ENCODE measurements at regions not wholly inside any gene's neighbourhood (a gene's known extent, or its start where the extent isn't known, plus 50 kb on each side); places are given as distances from the start of the nearest gene placed in this dataset.
"Not testable (repeated sequence)": the region's sequence is repeated elsewhere in the genome, so short reads cannot be mapped to it uniquely, and the experiment has no call there.

DNA sequence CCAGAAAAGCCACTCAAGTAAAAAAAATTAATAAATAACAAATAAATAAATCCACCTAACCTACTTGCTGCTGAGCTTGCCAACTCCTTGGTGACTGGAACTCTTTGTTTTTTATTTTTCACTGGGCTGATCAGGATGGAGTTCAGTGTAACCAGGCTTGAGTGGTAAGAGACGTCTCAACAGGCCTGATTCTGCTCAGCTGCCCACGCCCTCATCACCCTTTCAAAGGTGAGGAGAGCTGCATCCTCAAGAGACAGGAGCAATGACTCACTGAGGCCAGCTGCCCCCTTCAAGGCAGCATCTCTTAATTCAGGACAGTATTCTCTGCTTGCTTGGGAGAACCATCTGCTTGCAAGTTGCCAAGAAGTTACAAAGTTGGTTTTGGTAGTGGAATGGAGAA lies 111.9 kb upstream of the CPM start:
- intact Hi-C loops (cut with micrococcal nuclease): no loop called here
- Mint-ChIP-seq H3K4me3 (no peak overlapping the region), H3K4me1 (peaks cover 7% of the 10 kb centered on the region), H3K27me3 (no peaks in the 10 kb centered on the region), H3K27ac (no peak overlapping the region), H3K36me3 (ENCODE audit: low read depth) (no peaks in the 10 kb centered on the region), H3K9me3 (peaks cover 14% of the 10 kb centered on the region)
- DNase-seq: no peak

DNA sequence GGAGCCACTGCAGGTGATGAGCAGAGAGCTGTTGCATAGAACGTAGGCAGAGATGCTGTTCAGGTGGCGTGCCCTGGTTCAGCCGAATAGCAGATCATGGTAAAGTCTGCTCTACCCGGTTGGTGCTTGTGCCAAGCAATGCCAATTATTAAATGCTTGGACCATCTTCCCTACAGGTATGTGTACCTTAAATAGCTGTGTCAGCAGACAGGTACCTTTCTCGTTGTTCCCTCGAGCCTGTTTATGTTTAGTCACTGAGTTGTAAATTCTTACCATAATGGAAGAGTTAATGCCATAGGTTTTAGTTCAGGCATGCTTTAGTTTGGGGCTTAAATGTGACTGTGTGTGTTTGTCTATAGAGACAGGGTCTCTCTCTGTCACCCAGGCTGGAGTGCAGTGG lies 112.5 kb upstream of the CPM start:
- Mint-ChIP-seq H3K9me3 (peaks cover 14% of the 10 kb centered on the region), H3K4me3 (no peak overlapping the region), H3K27me3 (no peaks in the 10 kb centered on the region), H3K27ac (no peak overlapping the region), H3K4me1 (peaks cover 7% of the 10 kb centered on the region), H3K36me3 (ENCODE audit: low read depth) (no peaks in the 10 kb centered on the region)
- DNase-seq: no peak
- intact Hi-C loops (cut with micrococcal nuclease): no loop called here

DNA sequence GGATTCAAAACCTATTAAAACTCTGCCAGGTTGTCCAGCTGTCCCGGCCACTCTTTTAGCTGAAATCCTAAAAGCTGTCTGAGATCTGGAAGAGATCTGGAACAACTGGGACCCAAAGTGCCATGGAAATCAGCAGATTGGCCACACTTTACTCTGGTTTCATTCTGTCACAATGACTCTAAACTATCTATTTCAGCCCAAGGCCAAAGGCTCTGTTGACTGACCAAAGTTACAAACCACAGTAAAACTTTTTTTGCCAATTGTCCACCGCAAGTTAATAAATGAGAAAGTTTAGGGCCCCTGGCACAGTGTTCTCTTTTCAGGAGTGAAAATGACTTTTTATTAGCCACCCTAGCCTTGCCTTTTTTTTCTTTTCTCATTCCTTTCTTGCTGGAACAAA lies 113.4 kb upstream of the CPM start:
- intact Hi-C loops (cut with micrococcal nuclease): no loop called here
- DNase-seq: no peak
- Mint-ChIP-seq H3K9me3 (peaks cover 14% of the 10 kb centered on the region), H3K4me1 (peaks cover 7% of the 10 kb centered on the region), H3K4me3 (no peak overlapping the region), H3K36me3 (ENCODE audit: low read depth) (no peaks in the 10 kb centered on the region), H3K27ac (no peak overlapping the region), H3K27me3 (no peaks in the 10 kb centered on the region)

DNA sequence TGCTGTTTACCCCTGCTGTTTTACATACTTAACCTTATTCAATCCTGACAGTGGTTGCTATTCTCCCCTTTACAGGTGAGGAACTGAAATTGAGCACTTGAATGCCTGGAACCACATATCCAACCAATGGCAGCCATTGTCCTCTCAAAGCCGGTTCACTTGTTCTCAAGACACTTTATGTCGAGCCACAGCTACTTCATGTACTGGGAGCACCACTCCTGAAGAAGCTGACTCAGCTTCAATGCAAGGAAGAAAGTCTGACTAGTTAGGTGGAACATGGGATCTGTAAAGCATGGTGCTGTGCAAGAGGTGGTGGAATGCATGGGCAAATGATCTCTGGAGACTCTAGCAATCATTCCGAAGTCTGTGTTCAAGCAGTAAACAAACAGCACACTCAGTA lies 113.9 kb upstream of the CPM start:
- no peak for DNase-seq
- Mint-ChIP-seq H3K36me3 (ENCODE audit: low read depth) (no peaks in the 10 kb centered on the region), H3K27ac (no peak overlapping the region), H3K9me3 (peaks cover 14% of the 10 kb centered on the region), H3K4me3 (no peak overlapping the region), H3K27me3 (no peaks in the 10 kb centered on the region), H3K4me1 (peaks cover 10% of the 10 kb centered on the region)
- intact Hi-C loops (cut with micrococcal nuclease): no loop called here

DNA sequence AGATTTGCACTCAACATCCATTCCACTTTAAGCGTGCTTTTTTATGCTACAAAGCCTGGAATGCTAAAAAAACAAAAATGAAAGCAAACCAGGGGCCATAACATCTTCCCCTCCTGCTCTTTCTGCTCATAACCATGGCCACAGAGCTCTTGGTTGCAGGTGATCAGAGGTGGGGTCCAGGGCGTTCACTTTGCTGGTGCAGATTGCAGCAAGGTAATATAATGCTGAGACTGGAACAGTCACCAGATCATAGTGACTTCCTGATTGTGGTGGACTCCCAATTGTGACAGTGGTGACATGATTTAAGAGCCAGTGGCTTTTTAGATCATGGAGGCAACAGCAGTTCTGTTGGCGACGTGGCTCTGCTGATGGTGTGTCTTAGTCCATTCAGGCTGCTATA lies 115.0 kb upstream of the CPM start:
- Mint-ChIP-seq H3K9me3 (peaks cover 14% of the 10 kb centered on the region), H3K4me3 (no peak overlapping the region), H3K36me3 (ENCODE audit: low read depth) (no peaks in the 10 kb centered on the region), H3K27me3 (no peaks in the 10 kb centered on the region), H3K4me1 (peaks cover 17% of the 10 kb centered on the region), H3K27ac (no peak overlapping the region)
- DNase-seq: no peak
- intact Hi-C loops (cut with micrococcal nuclease): no loop called here

DNA sequence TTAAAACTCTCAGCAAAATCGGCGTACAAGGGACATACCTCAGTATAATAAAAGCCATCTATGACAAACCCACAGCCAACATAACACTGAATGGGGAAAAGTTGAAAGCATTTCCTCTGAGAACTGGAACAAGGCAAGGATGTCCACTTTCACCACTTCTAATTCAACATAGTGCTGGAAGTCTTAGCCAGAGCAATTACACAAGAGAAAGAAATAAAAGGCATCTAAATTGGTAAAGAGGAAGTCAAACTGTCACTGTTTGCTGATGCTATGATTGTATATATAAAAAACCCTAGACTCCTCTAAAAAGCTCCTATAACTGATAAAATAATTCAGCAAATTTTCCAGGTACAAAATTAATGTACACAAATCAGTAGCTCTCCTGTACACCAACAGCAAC lies 116.9 kb upstream of the CPM start:
- H3K9me3 Mint-ChIP-seq: peaks cover 14% of the 10 kb centered on the region
- intact Hi-C loops (cut with micrococcal nuclease); DNase-seq; H3K4me3 Mint-ChIP-seq; H3K27me3 Mint-ChIP-seq; H3K27ac Mint-ChIP-seq; H3K36me3 Mint-ChIP-seq (ENCODE audit: low read depth): not testable (repeated sequence)
- peaks cover 17% of the 10 kb centered on the region for H3K4me1 Mint-ChIP-seq

DNA sequence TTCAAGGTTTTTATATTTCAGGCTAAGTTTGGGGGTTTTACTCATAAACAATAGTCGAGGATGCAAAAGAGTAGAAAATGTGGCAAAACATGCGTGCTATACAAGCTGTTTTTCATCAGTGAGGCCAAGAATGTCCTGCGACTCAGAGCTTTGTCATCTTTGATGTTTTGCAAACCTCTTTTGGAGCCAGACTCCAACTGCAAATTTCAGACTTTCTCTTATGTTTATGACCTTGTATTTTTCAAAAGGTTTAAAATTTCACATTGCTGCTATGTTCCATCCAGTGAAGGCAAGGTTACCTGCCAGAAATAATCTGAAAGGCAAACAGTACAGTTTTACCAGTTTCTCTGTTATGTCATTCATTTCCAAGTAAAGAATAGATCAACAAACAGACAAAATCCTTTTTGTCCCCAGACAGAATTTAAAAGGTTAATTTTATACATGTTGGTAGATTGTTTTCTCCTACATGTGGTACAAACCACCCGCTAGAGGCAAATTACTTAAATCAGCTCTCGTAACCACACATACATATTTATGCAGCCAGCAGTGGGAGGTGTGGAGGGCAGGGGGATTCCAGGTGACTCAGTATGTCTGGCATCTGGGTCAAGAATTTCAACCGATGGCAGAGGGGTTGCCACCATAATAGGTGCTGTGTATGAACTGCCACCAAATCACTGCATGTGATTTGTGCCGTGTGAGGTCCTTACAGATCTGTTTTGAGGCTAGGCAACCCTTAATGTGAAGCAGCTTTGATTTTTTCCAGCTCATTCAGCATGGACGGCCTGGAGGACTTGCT lies 119.8 kb upstream of the CPM start:
- Mint-ChIP-seq H3K27ac (peak overlapping the region; percentile 30), H3K4me1 (peaks cover 18% of the 10 kb centered on the region), H3K9me3 (peaks cover 10% of the 10 kb centered on the region), H3K4me3 (peak overlapping the region; percentile 7), H3K27me3 (no peaks in the 10 kb centered on the region), H3K36me3 (ENCODE audit: low read depth) (no peaks in the 10 kb centered on the region)
- intact Hi-C loops (cut with micrococcal nuclease): loop anchor here (2.0 kb wide), 1 partner anchor 16 kb away; no protein-coding TSS in a partner anchor
- DNase-seq: peak; percentile 67

DNA sequence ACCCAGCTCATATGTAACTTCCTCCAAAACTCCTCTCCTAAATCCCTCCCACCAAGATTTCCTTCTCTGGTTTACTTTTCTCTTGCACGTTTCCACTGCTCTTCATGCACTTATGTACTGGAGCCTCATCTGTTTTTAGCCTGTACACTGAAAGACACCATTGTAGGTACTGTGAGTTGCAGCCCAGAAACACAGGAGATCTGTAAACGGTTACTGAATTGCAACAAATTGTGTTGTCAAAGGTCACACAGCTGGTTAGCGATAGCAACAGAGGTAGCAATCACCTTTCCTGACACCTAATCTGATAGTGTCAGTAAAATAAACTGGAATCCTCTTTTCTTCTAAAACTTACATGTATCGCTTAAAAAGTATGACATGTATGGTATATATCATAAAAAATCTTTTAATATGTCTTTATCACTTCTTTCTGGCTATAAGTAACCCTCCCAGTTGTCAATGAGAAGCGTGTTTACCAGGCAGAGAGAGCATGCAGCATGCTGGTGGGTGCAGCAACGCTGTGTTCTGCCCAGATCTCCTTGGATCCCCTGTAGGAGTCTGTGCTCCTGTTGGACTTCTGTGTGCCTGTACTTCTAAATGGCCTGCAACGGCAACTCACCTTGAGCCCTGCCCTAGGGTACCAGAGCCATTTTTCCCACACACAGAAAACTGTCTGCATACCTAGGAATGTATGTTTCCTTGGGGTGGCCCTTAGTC lies 121.5 kb upstream of the CPM start:
- intact Hi-C loops (cut with micrococcal nuclease): no loop called here
- H3K27ac Mint-ChIP-seq: no peak overlapping the region
- H3K36me3 Mint-ChIP-seq (ENCODE audit: low read depth): no peaks in the 10 kb centered on the region
- DNase-seq: no peak
- no peak overlapping the region for H3K4me3 Mint-ChIP-seq
- H3K9me3 Mint-ChIP-seq: peaks cover 8% of the 10 kb centered on the region
- no peaks in the 10 kb centered on the region for H3K27me3 Mint-ChIP-seq
- peaks cover 28% of the 10 kb centered on the region for H3K4me1 Mint-ChIP-seq

DNA sequence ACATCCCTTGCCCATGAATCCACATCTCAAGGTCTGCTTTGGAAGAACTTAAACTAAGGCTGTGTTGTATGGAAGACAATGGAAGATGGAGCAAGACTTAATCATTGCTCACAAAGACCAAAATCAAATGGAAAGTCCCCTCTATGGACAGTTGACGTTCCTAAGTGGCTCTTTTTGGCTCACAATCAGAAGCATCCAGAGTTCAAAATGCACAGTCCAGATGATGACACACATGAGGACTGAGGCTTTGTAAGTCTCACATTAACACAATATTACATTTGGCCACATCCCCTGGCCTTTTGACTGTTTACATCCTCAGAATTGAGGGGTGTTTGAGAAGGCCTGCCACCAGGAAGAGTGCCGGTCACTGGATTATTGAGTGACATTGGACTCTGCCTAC lies 122.3 kb upstream of the CPM start:
- intact Hi-C loops (cut with micrococcal nuclease): no loop called here
- no peak overlapping the region for H3K27ac Mint-ChIP-seq

DNA sequence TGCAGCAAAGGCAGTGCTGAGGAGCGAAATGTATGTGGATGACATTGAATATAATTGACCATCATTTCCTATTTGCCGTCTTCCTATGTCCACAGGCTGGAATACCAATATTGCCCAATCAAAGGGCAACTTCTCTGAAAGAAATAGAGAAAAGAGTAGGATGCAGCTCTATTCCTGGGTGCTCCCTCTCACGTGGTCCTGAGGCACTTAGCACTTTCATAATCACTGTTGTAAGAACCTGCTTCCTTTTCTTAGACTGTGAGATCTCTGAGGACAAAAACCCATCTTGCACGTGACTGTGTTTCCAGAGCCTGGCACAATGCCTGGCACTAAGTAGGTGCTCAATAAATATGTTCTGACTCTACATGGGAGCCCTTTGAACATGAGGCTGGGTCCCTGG lies 122.7 kb upstream of the CPM start:
- intact Hi-C loops (cut with micrococcal nuclease): no loop called here
- H3K4me1 Mint-ChIP-seq: peaks cover 31% of the 10 kb centered on the region
- DNase-seq: no peak
- H3K27ac Mint-ChIP-seq: no peak overlapping the region
- peaks cover 5% of the 10 kb centered on the region for H3K9me3 Mint-ChIP-seq
- no peaks in the 10 kb centered on the region for H3K36me3 Mint-ChIP-seq (ENCODE audit: low read depth)
- H3K27me3 Mint-ChIP-seq: no peaks in the 10 kb centered on the region
- H3K4me3 Mint-ChIP-seq: no peak overlapping the region

More for the DNA sequence above, 122.3 kb upstream of the CPM start:
- Mint-ChIP-seq H3K27me3 (no peaks in the 10 kb centered on the region), H3K4me3 (no peak overlapping the region), H3K9me3 (peaks cover 5% of the 10 kb centered on the region), H3K4me1 (peaks cover 31% of the 10 kb centered on the region), H3K36me3 (ENCODE audit: low read depth) (no peaks in the 10 kb centered on the region)
- no peak for DNase-seq

DNA sequence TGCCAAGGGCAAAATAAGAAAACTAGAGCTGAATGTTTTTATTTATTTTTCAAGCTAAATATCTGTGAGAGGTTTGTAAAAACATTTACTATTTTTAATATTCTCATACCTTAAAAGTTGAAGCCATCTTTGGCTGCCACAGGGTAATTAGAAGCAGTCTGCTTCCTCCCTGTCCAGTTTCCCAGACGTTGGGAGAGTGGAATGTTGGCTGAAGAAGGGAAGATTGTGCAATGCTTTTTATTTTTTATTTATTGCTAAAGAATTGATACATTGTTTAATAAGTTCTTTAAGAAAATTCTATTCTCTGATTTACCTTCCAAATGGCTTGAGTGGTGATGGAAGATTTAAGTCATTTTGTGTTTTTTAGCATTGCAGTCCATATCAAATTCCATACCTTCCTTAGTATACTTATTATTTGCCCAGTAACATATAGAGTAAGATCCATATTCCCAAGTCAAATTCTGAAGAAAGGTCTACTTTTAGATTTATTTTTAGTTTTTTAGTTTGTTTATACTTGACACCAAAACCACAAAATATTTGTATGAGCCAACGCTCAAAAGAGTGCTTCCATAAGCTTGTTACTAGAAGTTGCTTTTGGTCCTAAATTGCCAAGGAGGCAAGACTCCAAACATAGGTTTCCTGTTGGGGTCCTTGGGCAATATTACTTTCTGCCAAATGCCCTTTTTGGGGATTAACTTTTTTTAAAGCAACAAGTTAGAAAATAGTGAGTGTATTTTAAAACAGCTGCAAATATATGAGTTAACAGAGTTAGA lies 124.0 kb upstream of the CPM start:
- no peak overlapping the region for H3K27ac Mint-ChIP-seq

DNA sequence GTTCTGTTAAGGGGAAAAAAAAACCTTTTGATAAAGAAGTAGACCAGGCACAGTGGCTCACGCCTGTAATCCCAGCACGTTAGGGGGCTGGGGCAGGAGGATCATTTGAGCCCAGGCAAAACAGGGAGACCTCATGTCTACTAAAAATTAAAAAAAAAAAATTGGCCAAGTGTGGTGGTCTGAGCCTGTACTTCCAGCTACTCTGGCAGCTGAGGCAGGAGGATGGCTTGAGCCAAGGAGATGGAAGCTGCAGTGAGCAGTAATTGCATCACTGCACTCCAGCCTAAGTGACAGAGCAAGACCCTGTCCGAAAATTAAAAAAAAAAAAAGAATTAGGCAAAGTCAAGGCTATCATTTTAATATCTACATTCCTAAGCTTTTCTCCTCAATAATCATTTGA lies 124.8 kb upstream of the CPM start:
- Mint-ChIP-seq H3K9me3 (peaks cover 5% of the 10 kb centered on the region), H3K27me3 (no peaks in the 10 kb centered on the region), H3K27ac (no peak overlapping the region), H3K4me3 (no peak overlapping the region), H3K36me3 (ENCODE audit: low read depth) (no peaks in the 10 kb centered on the region), H3K4me1 (peaks cover 34% of the 10 kb centered on the region)
- intact Hi-C loops (cut with micrococcal nuclease): loop anchor here (2.0 kb wide), 2 partner anchors 51 to 139 kb away; no protein-coding TSS in a partner anchor
- DNase-seq: no peak

More for the DNA sequence above, 124.0 kb upstream of the CPM start:
- Mint-ChIP-seq H3K36me3 (ENCODE audit: low read depth) (no peaks in the 10 kb centered on the region), H3K27me3 (no peaks in the 10 kb centered on the region), H3K9me3 (peaks cover 5% of the 10 kb centered on the region), H3K4me3 (no peak overlapping the region), H3K4me1 (peaks cover 37% of the 10 kb centered on the region)
- no peak for DNase-seq
- intact Hi-C loops (cut with micrococcal nuclease): no loop called here

DNA sequence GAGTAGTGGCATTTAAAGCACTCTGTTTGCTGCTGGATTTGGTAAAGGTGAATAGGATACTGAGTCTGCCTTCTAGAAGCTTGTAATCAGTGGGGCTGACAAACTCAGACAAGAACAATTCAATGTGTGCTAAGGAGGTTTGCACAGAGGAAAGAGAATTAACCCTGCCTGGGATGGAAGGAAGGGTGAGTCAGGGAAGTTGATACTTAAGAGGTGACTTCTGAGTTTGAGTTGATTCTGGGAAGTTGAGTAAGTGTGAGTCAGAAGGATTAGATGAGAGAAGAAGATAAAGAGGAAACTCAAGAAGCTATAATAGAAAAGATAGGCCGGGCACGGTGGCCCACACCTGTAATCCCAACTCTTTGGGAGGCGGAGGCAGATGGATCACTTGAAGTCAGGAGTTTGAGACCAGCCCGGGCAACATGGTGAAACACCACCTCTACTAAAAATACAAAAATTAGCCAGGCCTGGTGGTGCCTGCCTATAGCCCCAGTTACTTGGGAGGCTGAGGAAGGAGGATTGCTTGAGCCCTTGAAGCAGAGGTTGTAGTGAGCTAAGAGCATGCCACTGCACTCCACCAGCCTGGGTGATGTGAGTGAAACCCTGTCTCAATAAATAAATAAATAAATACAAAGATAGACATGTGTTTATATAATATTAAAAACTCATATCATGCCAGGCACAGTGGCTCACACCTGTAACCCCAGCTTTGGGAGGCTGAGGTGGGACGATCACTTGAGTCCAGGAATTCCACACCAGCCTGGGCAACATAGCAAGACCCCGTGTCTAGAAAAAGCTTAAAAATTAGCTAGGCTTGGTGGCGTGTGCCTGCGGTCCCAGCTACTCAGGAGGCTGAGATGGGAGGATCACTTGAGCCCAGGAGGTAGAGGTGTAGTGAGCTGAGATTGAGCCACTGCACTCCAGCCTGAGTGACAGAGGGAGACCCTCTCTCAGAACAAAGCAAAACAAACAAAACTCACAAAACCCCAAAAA lies 126.8 kb upstream of the CPM start:
- Mint-ChIP-seq H3K36me3 (ENCODE audit: low read depth) (no peaks in the 10 kb centered on the region), H3K27me3 (no peaks in the 10 kb centered on the region), H3K27ac (peak overlapping the region; percentile 73), H3K4me3 (peak overlapping the region; percentile 27), H3K9me3 (peaks cover 5% of the 10 kb centered on the region), H3K4me1 (peaks cover 28% of the 10 kb centered on the region)
- no peak for DNase-seq
- intact Hi-C loops (cut with micrococcal nuclease): loop anchor here (1.0 to 2.0 kb wide), 4 partner anchors 9 to 141 kb away; no protein-coding TSS in a partner anchor
